ENCODE measurements at regions not wholly inside any gene's neighbourhood (a gene's known extent, or its start where the extent isn't known, plus 50 kb on each side); places are given as distances from the start of the nearest gene placed in this dataset.

GRCh38 chr18:42351455-42351854 lies 396.4 kb downstream of the PIK3C3 start:
- no peaks in the 10 kb centered on the region for H3K9me3 ChIP-seq
- intact Hi-C loops (cut with DNase I) = no loop called here
- no peaks in the 10 kb centered on the region for H3K27me3 ChIP-seq
- no peak overlapping the region for H3K9ac ChIP-seq (ENCODE audit: low read depth in 2 of 2, low read length in 2 of 2)
- no peaks in the 10 kb centered on the region for H3K36me3 ChIP-seq
- TF ChIP-seq, protein P1, sequence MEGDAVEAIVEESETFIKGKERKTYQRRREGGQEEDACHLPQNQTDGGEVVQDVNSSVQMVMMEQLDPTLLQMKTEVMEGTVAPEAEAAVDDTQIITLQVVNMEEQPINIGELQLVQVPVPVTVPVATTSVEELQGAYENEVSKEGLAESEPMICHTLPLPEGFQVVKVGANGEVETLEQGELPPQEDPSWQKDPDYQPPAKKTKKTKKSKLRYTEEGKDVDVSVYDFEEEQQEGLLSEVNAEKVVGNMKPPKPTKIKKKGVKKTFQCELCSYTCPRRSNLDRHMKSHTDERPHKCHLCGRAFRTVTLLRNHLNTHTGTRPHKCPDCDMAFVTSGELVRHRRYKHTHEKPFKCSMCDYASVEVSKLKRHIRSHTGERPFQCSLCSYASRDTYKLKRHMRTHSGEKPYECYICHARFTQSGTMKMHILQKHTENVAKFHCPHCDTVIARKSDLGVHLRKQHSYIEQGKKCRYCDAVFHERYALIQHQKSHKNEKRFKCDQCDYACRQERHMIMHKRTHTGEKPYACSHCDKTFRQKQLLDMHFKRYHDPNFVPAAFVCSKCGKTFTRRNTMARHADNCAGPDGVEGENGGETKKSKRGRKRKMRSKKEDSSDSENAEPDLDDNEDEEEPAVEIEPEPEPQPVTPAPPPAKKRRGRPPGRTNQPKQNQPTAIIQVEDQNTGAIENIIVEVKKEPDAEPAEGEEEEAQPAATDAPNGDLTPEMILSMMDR (IDR thresholded peaks at IDR 0.05) = no peak
- no peak for DNase-seq
- H3K4me3 ChIP-seq = no peak overlapping the region
- H3K4me1 ChIP-seq = no peaks in the 10 kb centered on the region
- H3K27ac ChIP-seq = no peak overlapping the region

DNA sequence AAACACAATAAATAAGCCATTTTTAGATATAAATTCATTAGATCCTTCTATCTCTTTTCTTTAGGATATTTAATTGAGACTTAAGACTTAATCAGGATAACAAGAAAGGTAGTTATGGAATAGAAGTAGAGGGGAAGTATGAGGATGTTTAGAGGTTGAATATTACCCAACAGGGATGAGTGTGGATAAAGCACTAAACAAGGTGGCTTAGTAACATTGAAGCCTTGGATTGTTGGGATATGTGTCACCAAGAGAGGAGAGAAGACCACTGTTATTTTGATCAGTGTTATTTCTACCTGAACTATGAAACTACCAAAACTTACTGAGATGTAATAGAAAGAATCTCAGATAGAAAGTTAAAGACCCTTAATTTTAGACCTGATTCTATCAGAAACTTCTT lies 405.7 kb downstream of the PIK3C3 start:
- H3K9ac ChIP-seq (ENCODE audit: low read depth in 2 of 2, low read length in 2 of 2) = no peak overlapping the region
- H3K9me3 ChIP-seq = no peaks in the 10 kb centered on the region
- no peaks in the 10 kb centered on the region for H3K36me3 ChIP-seq
- no peak for DNase-seq
- intact Hi-C loops (cut with DNase I) = no loop called here
- no peak overlapping the region for H3K27ac ChIP-seq
- H3K4me1 ChIP-seq = no peaks in the 10 kb centered on the region
- TF ChIP-seq, protein P1 (IDR thresholded peaks at IDR 0.05) = no peak
- no peak overlapping the region for H3K4me3 ChIP-seq
- H3K27me3 ChIP-seq = no peaks in the 10 kb centered on the region

- Histone ChIP-seq H3K27me3 (no peaks in the 10 kb centered on the region), H3K9me3 (no peaks in the 10 kb centered on the region), H3K4me3 (no peak overlapping the region), H3K27ac (no peak overlapping the region), H3K36me3 (no peaks in the 10 kb centered on the region), H3K9ac (ENCODE audit: low read depth in 2 of 2, low read length in 2 of 2) (no peak overlapping the region), H3K4me1 (no peaks in the 10 kb centered on the region)
- TF ChIP-seq, protein P1 (IDR thresholded peaks at IDR 0.05) = no peak
- intact Hi-C loops (cut with DNase I) = no loop called here
- DNase-seq = no peak
These were observed 408.7 kb downstream of the PIK3C3 start for GRCh38 chr18:42363446-42364441.

DNA sequence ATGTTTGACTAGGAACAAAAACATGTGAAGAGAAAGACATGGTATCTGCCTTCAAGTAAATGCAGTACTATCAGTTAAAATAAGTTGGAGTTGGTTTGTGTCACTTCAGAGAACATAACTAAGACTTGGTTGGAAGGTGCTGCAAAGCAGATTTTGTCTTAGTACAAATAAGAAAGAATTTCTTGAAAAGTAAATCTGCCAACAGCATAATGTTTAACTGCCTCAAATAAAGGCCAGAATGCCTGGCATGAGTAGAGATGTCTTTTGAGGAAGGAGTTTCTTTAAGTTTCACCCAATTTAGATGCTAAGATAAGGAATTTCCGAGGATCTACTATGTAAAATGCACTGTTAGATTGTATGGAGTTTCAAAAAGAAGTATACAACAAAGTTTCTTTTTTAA lies 409.7 kb downstream of the PIK3C3 start:
- no peak overlapping the region for H3K4me3 ChIP-seq
- intact Hi-C loops (cut with DNase I) = no loop called here
- no peaks in the 10 kb centered on the region for H3K27me3 ChIP-seq
- no peak overlapping the region for H3K27ac ChIP-seq
- TF ChIP-seq, protein P1 (IDR thresholded peaks at IDR 0.05) = no peak
- no peak for DNase-seq
- no peaks in the 10 kb centered on the region for H3K36me3 ChIP-seq
- no peak overlapping the region for H3K9ac ChIP-seq (ENCODE audit: low read depth in 2 of 2, low read length in 2 of 2)
- H3K9me3 ChIP-seq = no peaks in the 10 kb centered on the region
- H3K4me1 ChIP-seq = no peaks in the 10 kb centered on the region

GRCh38 chr18:42365591-42365990 lies 410.6 kb downstream of the PIK3C3 start:
- Histone ChIP-seq H3K9me3 (no peaks in the 10 kb centered on the region), H3K9ac (ENCODE audit: low read depth in 2 of 2, low read length in 2 of 2) (no peak overlapping the region)

More at GRCh38 chr18:42365591-42365990, 410.6 kb downstream of the PIK3C3 start:
- H3K4me1 ChIP-seq = no peaks in the 10 kb centered on the region
- intact Hi-C loops (cut with DNase I) = no loop called here
- TF ChIP-seq, protein P1 (IDR thresholded peaks at IDR 0.05) = no peak
- DNase-seq = no peak
- no peaks in the 10 kb centered on the region for H3K27me3 ChIP-seq
- H3K36me3 ChIP-seq = no peaks in the 10 kb centered on the region
- no peak overlapping the region for H3K27ac ChIP-seq
- no peak overlapping the region for H3K4me3 ChIP-seq
